Endothelial cell of umbilical vein (primary cell): ENCODE measurements at regions not wholly inside any gene's neighbourhood (a gene's known extent, or its start where the extent isn't known, plus 50 kb on each side); places are given as distances from the start of the nearest gene placed in this dataset.

Experiments
- BruUV-seq: library from RNA; stranded (reverse); fragments of 400-500 nt; replicated peaks from 2 replicates; lab custom pipeline; 2021; lab: Mats Ljungman, UMichigan
- CTCF ChIA-PET: fragments of 300-600, 350-600 bp; sonication (Branson Sonifier 250); formaldehyde crosslinking; loops from one replicate; lab custom pipeline; 2021; ENCODE audit warnings: antibody characterized with exemption, inconsistent platforms; lab: Charles Lee
- POLR2A ChIA-PET: fragments of 300-600, 350-600 bp; sonication (Branson Sonifier 250); formaldehyde crosslinking; loops from one replicate; lab custom pipeline; 2021; ENCODE audit warnings: antibody characterized with exemption, inconsistent platforms; lab: Charles Lee
- DNase-seq: peaks from one replicate; pipeline ENCODE4 v3.0.0-alpha.2; 2011; ENCODE audit warnings: low read depth, low spot score
- FAIRE-seq: peaks from 2 replicates; lab custom pipeline; 2011; peaks lifted over from hg19 to GRCh38; lab: Jason Lieb, UNC
- H2AFZ ChIP-seq: 2 replicates; pipeline ENCODE4 v1.6.0; 2012; ENCODE audit warnings: low read depth, low read length, control low read depth, inconsistent platforms
- H3K27ac ChIP-seq: 2 replicates; pipeline ENCODE4 v1.5.1; 2011; ENCODE audit warnings: low read depth, mild to moderate bottlenecking, control low read depth, low read length, moderate library complexity; ENCODE audit not compliant: insufficient read depth
- H3K27me3 ChIP-seq, 2 experiments: 2 replicates each; pipeline versions ENCODE4 v1.6.0 to v1.6.1; 2011; ENCODE audit warnings: low read length in 2 of 2, mixed read lengths in 1 of 2; ENCODE audit not compliant: control insufficient read depth in 2 of 2, insufficient read depth in 2 of 2
- H3K36me3 ChIP-seq, 2 experiments: 2 replicates in 1 of 2; 3 replicates in 1 of 2; pipeline ENCODE4 v1.5.1; 2011; ENCODE audit warnings: low read length in 2 of 2, mild to moderate bottlenecking in 1 of 2, moderate library complexity in 1 of 2; ENCODE audit not compliant: control insufficient read depth in 2 of 2, insufficient read depth in 2 of 2; ENCODE audit errors: extremely low read depth in 1 of 2
- H3K4me1 ChIP-seq: 3 replicates; pipeline ENCODE4 v1.5.1; 2011; ENCODE audit warnings: mild to moderate bottlenecking, low read length; ENCODE audit not compliant: control insufficient read depth, insufficient read depth; ENCODE audit errors: extremely low read depth
- H3K4me2 ChIP-seq: 2 replicates; pipeline ENCODE4 v1.6.1; 2011; ENCODE audit warnings: low read length, control low read depth, mixed read lengths; ENCODE audit not compliant: insufficient read depth
- H3K4me3 ChIP-seq, 3 experiments: fragments of 200-600 bp in 1 of 3; sonication (generic), shearing (Covaris generic) in 1 of 3; replicated peaks in 1 of 3; 2 replicates each; pipeline ENCODE4 v1.5.1; 2011 to 2016; ENCODE audit warnings: control low read depth in 3 of 3, low read length in 3 of 3, mild to moderate bottlenecking in 2 of 3, inconsistent platforms in 1 of 3, low read depth in 1 of 3, moderate library complexity in 1 of 3; ENCODE audit not compliant: insufficient read depth in 1 of 3
- H3K79me2 ChIP-seq: 2 replicates; pipeline ENCODE4 v1.6.0; 2012; ENCODE audit warnings: low read length, inconsistent platforms; ENCODE audit not compliant: control insufficient read depth, insufficient read depth
- H3K9ac ChIP-seq: replicated peaks from 2 replicates; pipeline ENCODE3; 2011; ENCODE audit warnings: low read length, control low read depth; ENCODE audit not compliant: insufficient read depth; ENCODE audit errors: extremely low read depth
- H3K9me1 ChIP-seq: replicated peaks from 3 replicates; pipeline ENCODE4 v1.6.0; 2011; ENCODE audit warnings: mild to moderate bottlenecking, low read length; ENCODE audit not compliant: control insufficient read depth, insufficient read depth; ENCODE audit errors: extremely low read depth
- H3K9me3 ChIP-seq: replicated peaks from 2 replicates; pipeline ENCODE4 v1.5.1; 2012; ENCODE audit warnings: low read length, inconsistent platforms; ENCODE audit not compliant: control insufficient read depth, insufficient read depth
- H4K20me1 ChIP-seq: replicated peaks from 2 replicates; pipeline ENCODE3; 2011; ENCODE audit warnings: mild to moderate bottlenecking, low read length; ENCODE audit not compliant: control insufficient read depth, insufficient read depth; ENCODE audit errors: extremely low read depth
- EZH2 ChIP-seq: IDR thresholded peaks from 2 replicates; pipeline ENCODE4 v1.6.1; 2012; ENCODE audit warnings: borderline replicate concordance, low read depth, mild to moderate bottlenecking, moderate library complexity, low read length, inconsistent platforms; ENCODE audit not compliant: severe bottlenecking
- FOS ChIP-seq: IDR thresholded peaks from 2 replicates; pipeline ENCODE4 v1.6.1; 2011; ENCODE audit warnings: mild to moderate bottlenecking, low read length, moderate library complexity, borderline replicate concordance; ENCODE audit not compliant: insufficient read depth
- GATA2 ChIP-seq: IDR thresholded peaks from 2 replicates; pipeline ENCODE4 v1.7.0; 2011; ENCODE audit warnings: low read depth, mild to moderate bottlenecking, moderate library complexity, mixed read lengths, low read length; ENCODE audit not compliant: insufficient read length, insufficient read depth
- MAX ChIP-seq: IDR thresholded peaks from 2 replicates; pipeline ENCODE4 v1.6.1; 2011; ENCODE audit not compliant: insufficient read depth, insufficient read length
- MYC ChIP-seq: IDR thresholded peaks from one replicate; pipeline ENCODE4 v1.6.1; 2011; ENCODE audit warnings: mild to moderate bottlenecking, low read depth, low read length
- POLR2A ChIP-seq: IDR thresholded peaks from 2 replicates; pipeline ENCODE4 v1.6.1; 2012; ENCODE audit warnings: low read depth, mild to moderate bottlenecking, control low read depth, low read length
- POLR2AphosphoS5 ChIP-seq: IDR thresholded peaks from 2 replicates; pipeline ENCODE4 v1.6.1; 2012; ENCODE audit warnings: low read depth, mild to moderate bottlenecking, control low read depth, low read length, moderate library complexity; ENCODE audit not compliant: insufficient read depth
- dilution Hi-C: fragments of 300-500 bp; cut with MboI; formaldehyde crosslinking; loops from one replicate; pipeline ENCODE4 v1.15.0; 2019; ENCODE audit warnings: low sequenced_read_pairs; ENCODE audit not compliant: extremely low pct_ligation_motif_present
- intact Hi-C: fragments of 100-400 bp; cut with micrococcal nuclease; formaldehyde crosslinking; loops from one replicate; pipeline ENCODE4 v1.10.0; 2022

GRCh38 chr13:105428811-105429210, 1106.7 kb downstream of the EFNB2 start:
- dilution Hi-C loops (no loop called here), intact Hi-C loops (no loop called here)
- DNase-seq (no peak), FAIRE-seq (no peak)
- H3K9ac ChIP-seq = no peak overlapping the region
- TF ChIP-seq POLR2A = no peak
- no peak for TF ChIP-seq EZH2
- no peak for TF ChIP-seq MYC
- TF ChIP-seq FOS = no peak
- TF ChIP-seq GATA2 = no peak
- no TSS peak for BruUV-seq
- no peaks in the 10 kb centered on the region for H3K4me1 ChIP-seq
- no peaks in the 10 kb centered on the region for H3K9me1 ChIP-seq
- H3K9me3 ChIP-seq = no peaks in the 10 kb centered on the region
- no peaks in the 10 kb centered on the region for H3K79me2 ChIP-seq
- no peak overlapping the region for H2AFZ ChIP-seq
- ChIA-PET POLR2A (interaction anchor here (0.7 kb wide), 1 partner anchor 433 kb away, joined by 4 read pairs; no protein-coding TSS in a partner anchor), CTCF (interaction anchor here (0.9 kb wide), 1 partner anchor 655 kb away, joined by 3 read pairs; no protein-coding TSS in a partner anchor)
- no peaks in the 10 kb centered on the region for H3K27me3 ChIP-seq
- no peak overlapping the region for H3K27ac ChIP-seq
- no peak overlapping the region for H3K4me3 ChIP-seq
- H4K20me1 ChIP-seq = no peaks in the 10 kb centered on the region
- H3K36me3 ChIP-seq = no peaks in the 10 kb centered on the region
- H3K4me2 ChIP-seq = no peak overlapping the region

GRCh38 chr13:105426441-105426840, 1109.0 kb downstream of the EFNB2 start:
- no TSS peak for BruUV-seq
- H3K79me2 ChIP-seq = no peaks in the 10 kb centered on the region
- H3K27me3 ChIP-seq = no peaks in the 10 kb centered on the region
- dilution Hi-C loops (no loop called here), intact Hi-C loops (no loop called here)
- no peak overlapping the region for H3K4me2 ChIP-seq
- H3K9ac ChIP-seq = no peak overlapping the region
- H3K36me3 ChIP-seq = no peaks in the 10 kb centered on the region
- H4K20me1 ChIP-seq = no peaks in the 10 kb centered on the region
- H3K27ac ChIP-seq = no peak overlapping the region
- H3K9me1 ChIP-seq = no peaks in the 10 kb centered on the region
- DNase-seq = no peak
- no peak overlapping the region for H2AFZ ChIP-seq
- H3K9me3 ChIP-seq = no peaks in the 10 kb centered on the region
- no peak overlapping the region for H3K4me3 ChIP-seq
- ChIA-PET POLR2A (no interaction called here), CTCF (interaction anchor here (1.0 to 1.2 kb wide), 3 partner anchors 10 to 1110 kb away, joined by 3 to 6 read pairs (median 3); no protein-coding TSS in a partner anchor)
- H3K4me1 ChIP-seq = no peaks in the 10 kb centered on the region
- FAIRE-seq = no peak
- TF ChIP-seq MAX (no peak), EZH2 (no peak), POLR2A (no peak), FOS (no peak), POLR2AphosphoS5 (no peak), MYC (no peak)
